Stimulated activated CD4-positive, alpha-beta T cell treated with anti-CD3 and anti-CD28 coated beads, Interleukin-15, amount 100 ng/mL, for 1 hour (primary cell): ENCODE measurements at regions not wholly inside any gene's neighbourhood (a gene's known extent, or its start where the extent isn't known, plus 50 kb on each side); places are given as distances from the start of the nearest gene placed in this dataset.

Experiments
- DNase-seq, 2 donors: peaks; one replicate each; pipeline ENCODE4 v3.0.0-alpha.2; 2020; ENCODE audit warnings: low read depth in 1 of 2, low spot score in 1 of 2

DNA sequence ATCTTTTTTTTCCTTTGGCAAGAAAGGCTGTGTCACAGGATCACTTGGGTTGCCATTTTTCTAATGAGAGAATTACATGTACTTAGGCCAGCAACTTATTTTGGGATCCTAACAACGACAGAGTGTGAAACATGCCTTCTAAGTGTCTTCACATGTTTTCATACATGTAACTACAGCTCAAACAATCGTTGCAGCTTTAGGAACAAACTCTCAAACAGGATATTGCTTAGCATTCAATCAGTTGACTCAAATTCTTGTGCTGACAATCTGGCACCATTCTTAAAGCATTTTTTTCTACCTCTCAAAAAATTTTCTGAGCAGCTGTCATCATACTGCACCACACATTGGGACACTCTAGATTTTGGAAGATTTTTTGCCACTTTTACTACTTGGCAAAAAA is 435.5 kb downstream of the HINT1 start:
- no peak for DNase-seq

DNA sequence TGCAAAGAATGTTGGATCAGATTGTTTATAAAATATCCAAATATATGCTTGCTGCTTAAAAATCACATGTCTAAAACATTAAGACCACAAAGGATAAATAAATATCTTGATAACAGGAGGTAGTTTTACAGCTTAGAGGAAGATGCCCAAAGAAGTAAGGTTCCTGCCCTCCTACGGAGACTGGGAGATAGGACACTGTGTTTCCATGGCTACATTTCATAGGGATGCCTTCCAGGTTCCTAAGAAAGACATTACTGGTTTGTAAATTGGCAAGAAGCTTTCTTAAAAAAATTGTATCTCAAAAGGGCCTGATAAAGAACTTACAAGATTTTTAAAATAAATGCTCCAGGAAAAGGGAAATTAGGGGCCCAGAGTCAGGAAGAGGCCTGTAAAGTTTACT is 437.2 kb downstream of the HINT1 start:
- DNase-seq: no peak

- no peak for DNase-seq
Observed at GRCh38 chr5:130724658-130725057, 440.4 kb downstream of the HINT1 start.

GRCh38 chr5:130720355-130720754 is 444.7 kb downstream of the HINT1 start:
- DNase-seq: no peak

- no peak for DNase-seq
Observed at GRCh38 chr5:130715541-130715940, 449.5 kb downstream of the HINT1 start.

GRCh38 chr5:130714200-130714599 is 450.9 kb downstream of the HINT1 start:
- no peak for DNase-seq

DNA sequence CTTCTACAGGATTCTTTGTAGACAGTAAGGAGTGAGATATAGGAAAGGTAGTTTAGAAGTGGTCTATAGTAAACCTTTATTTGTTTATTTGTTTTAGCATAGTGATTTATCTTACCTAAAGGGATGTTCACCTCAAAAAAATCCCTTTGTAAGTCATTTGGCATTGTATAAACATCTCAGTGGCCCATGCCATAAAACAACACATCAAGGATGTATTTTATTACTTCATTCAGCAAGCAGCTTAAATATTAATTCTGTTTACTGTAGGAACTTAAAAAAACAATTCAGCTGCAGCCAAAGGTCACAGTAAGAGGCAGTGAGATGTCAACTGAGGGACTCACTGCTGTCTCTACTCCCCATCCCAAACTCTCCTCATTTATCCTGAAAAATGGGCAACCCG is 452.7 kb downstream of the HINT1 start:
- no peak for DNase-seq

DNA sequence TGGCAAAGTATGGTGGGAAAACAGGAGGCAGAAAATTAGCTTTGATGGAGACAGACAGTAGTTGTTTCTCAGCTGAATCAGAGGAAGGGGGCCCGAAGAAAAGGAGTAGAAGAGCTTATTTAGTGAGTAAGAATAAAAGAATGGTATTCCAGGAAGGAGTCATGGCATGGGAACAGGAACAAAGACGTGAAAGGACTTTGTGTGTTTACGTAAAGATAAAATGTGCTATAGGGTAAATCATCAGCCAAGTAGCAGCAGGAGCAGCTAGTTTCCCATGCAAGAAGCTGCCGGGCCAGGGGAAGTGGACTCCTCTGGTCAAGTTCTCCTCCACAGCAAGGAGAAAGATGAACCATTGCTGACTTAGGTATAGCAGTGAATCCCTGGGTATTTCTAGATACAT is 454.5 kb downstream of the HINT1 start:
- DNase-seq: no peak

DNA sequence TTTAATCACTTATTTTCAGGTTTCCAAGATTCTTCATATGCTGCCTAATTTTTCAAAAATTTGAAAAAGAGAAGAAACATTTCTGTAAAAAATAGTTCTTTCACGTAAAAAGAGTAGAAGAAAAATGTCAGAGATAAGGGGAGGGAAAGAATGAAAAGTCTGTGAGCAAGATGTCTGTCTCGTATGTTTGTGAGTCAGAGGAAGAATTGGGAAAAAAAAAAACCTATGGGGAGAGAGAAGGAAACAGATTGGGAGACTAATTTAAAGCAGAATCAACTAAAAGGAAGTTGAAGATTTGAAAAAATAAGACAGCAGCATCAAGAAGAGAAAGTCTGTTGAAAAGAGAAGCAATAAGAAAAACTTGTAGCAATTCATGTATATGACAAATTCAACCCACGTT is 456.3 kb downstream of the HINT1 start:
- no peak for DNase-seq

GRCh38 chr5:130706696-130707095 is 458.4 kb downstream of the HINT1 start:
- DNase-seq: no peak

GRCh38 chr5:130705368-130705767 is 459.7 kb downstream of the HINT1 start:
- no peak for DNase-seq

DNA sequence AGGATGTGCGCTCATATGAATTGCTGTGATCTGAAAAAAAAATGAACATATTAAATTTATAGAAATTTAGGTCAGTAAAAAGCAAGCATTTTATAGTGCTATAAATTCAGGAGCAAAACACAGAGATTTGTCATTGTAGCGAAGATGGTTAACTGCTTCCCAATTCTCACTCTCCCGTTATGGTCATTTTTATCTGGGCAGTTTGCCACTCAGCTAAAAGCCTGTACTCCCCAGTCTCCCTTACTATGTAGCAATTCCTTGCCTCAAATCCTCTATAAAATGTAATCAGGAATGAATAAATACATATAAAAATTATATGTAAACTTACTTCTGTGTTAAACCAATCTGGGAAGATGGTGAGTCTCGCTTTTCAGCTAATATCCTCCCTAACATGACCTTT is 471.5 kb downstream of the HINT1 start:
- no peak for DNase-seq

- DNase-seq: no peak
Observed at GRCh38 chr5:130692770-130693169, 472.3 kb downstream of the HINT1 start.

DNA sequence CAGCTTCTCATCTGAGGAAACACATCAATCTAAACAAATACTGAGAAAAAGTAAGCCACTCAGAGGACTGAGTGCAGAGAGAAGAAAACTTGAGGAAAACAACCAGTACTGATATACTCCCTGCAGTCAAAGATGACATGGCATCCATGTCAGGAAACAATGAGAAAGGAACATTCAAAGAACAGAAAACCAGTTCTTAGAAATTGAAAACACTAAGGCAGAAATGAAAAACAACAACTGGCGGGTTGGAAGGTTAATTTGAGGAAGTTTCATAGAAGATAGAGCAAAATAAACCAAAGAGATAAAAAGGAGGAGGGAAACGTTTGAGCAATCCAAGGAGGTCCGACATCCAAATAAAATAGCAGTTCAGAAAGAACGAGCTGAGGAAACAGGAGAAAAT is 475.2 kb downstream of the HINT1 start:
- DNase-seq: no peak

GRCh38 chr5:130687085-130687733 is 477.8 kb downstream of the HINT1 start:
- no peak for DNase-seq

DNA sequence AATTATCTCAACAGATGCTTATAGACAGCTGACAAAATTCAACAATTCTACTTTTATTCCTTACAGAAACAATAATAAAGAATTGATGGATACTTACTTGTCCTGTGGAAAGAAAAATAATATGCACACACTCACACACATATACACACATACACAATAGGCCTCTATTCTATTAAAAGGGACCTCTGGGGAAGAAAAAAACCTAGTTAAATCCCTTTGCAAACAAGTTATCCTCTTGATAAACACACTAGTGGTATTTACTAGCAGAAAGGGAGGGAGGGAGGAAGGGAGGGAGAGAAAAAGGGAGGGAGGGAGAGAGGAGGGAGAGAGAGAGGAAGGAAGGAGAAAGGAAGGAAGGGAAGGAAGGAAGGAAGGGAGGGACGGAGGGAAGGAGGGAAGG is 486.4 kb downstream of the HINT1 start:
- DNase-seq: no peak

GRCh38 chr5:130666462-130666861 is 498.6 kb downstream of the HINT1 start:
- no peak for DNase-seq

- DNase-seq: no peak
Observed at GRCh38 chr5:130652176-130652575, 512.9 kb downstream of the HINT1 start.

GRCh38 chr5:130651440-130651839 is 513.6 kb downstream of the HINT1 start:
- DNase-seq: no peak

GRCh38 chr5:130643321-130643720 is 521.7 kb downstream of the HINT1 start:
- no peak for DNase-seq

DNA sequence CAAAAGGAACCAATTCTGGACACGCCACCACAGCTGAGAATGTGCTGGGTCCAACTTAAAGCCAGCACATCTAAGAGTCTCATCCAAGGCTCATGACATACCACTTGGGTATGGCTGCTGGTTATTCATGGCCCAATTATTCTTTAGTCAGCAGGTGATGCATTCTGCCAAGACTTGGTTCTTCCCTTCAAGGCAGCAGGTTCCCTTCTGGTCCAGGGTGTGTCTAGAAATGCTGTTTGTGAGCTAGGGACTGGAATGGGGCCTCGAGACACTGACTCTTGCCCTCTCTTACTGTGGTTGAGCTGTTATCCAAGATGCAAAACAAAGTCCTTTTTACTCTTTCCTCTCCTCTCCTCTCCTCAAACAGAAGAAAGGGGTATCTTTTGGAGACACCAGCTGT is 522.6 kb downstream of the HINT1 start:
- DNase-seq: no peak

- no peak for DNase-seq
Observed at GRCh38 chr5:130627145-130627544, 537.9 kb downstream of the HINT1 start.

DNA sequence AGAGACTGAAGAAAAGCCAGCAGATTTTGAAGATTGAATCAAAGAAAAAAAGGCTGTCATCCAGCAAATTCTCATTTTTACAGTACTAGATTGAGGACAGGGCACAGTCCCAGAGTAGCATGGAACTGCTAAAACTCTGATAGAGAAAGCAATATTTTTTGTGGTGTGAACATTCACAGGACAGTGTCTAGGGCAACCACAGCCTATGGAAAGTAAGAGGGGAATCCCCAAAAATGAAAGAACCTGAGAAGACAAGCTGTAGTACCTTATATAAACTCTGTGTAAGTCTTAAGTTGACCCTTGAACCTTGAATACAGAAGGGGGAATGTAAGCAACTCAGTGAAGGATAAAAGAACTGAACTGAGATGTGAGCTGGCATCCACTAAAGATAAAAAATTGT is 540.3 kb downstream of the HINT1 start:
- DNase-seq: no peak

DNA sequence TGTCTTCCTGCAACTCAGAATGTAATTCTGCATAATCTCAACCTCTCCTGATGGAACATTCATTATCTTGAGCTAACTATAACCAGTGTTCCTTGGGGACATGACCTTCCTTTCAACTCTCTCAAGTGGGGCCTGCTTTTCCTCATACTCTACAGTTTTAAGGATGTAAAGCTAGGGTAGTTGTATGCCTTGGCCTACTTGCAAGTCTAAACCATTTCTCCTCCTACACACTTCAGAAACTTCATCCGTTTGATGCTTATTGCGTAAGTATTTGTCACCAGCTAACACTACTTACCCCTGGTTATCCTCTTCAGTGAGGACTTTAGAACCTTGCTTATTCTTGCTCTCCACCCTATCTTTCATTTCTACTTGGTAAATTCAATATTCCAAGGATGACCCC is 548.9 kb downstream of the HINT1 start:
- DNase-seq: no peak
